ENCODE measurements at regions not wholly inside any gene's neighbourhood (a gene's known extent, or its start where the extent isn't known, plus 50 kb on each side); places are given as distances from the start of the nearest gene placed in this dataset.

DNA sequence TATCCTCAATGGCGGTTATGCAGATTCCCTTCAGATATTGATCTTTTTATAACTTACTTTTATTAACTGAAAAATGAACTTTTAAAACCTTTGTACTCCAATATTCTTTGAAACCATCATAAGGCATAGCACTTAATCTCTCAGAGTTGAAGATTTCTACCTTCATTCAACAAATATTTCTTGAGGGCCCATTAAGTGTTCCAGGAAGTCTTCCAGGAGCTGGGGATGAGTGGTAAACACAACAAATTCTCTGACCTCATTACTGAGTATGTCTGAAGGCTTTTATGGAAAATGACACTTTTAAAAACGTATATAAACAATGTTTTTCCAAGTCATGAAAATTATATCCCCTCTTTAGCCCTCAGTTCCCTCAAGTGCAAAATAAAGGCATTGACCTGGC, 575.3 kb upstream of the IL12A start:
- WGBS (ENCODE audit: insufficient coverage) = 100% methylated on average over 1 of the region's 2 CpGs
- Histone ChIP-seq H3K4me1 (ENCODE audit: control insufficient read depth, insufficient read depth, low read length) (no peaks in the 10 kb centered on the region), H3K9me3 (ENCODE audit: control insufficient read depth, insufficient read depth, low read length) (peaks cover 3% of the 10 kb centered on the region), H3K36me3 (ENCODE audit: control insufficient read depth, insufficient read depth, low read length) (no peaks in the 10 kb centered on the region), H3K27me3 (ENCODE audit: control insufficient read depth, insufficient read depth, low read length) (no peaks in the 10 kb centered on the region), H3K4me3 (ENCODE audit: low read length) (no peak overlapping the region), H3K27ac (ENCODE audit: low read length) (no peak overlapping the region)
- Mint-ChIP-seq H3K27ac (no peak overlapping the region), H3K9me3 (peaks cover 11 to 18% of the 10 kb centered on the region in 2 donors), H3K4me3 (no peak overlapping the region), H3K36me3 (no peaks in the 10 kb centered on the region), H3K27me3 (ENCODE audit: low read depth in 2 of 2) (no peaks in the 10 kb centered on the region), H3K4me1 (no peaks in the 10 kb centered on the region)
- no peak for TF ChIP-seq CTCF (IDR thresholded peaks at IDR 0.05)
- no peak for DNase-seq
- intact Hi-C loops (cut with micrococcal nuclease) = no loop called here
- no peak for ATAC-seq

DNA sequence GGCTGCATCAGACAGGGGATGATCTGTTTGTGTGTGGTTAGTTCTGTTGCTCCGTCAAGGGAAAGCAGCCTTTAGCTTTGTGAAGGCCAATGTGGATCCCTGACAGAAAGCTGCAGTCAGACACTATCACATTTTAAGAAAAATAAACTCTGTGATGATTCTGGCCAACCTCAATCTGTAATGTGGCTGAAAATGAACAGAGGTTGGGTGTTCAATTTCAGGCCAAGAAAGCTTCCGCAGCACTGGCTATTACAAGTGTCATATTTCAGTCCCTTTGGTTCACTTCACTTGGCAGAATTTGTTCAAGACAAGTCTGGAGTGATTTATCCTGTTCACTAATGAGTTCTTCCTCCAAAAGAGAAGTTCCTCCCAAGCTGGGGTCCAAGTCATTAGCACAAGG, 571.8 kb upstream of the IL12A start:
- no peak overlapping the region for H3K4me3 Mint-ChIP-seq
- ATAC-seq (no peak), DNase-seq (no peak)
- Histone ChIP-seq H3K36me3 (ENCODE audit: control insufficient read depth, insufficient read depth, low read length) (no peaks in the 10 kb centered on the region), H3K27ac (ENCODE audit: low read length) (no peak overlapping the region), H3K9me3 (ENCODE audit: control insufficient read depth, insufficient read depth, low read length) (peaks cover 3% of the 10 kb centered on the region), H3K4me1 (ENCODE audit: control insufficient read depth, insufficient read depth, low read length) (no peaks in the 10 kb centered on the region), H3K27me3 (ENCODE audit: control insufficient read depth, insufficient read depth, low read length) (no peaks in the 10 kb centered on the region), H3K4me3 (ENCODE audit: low read length) (no peak overlapping the region)
- no peak for TF ChIP-seq CTCF (IDR thresholded peaks at IDR 0.05)
- peaks cover 3 to 11% of the 10 kb centered on the region in 2 donors for H3K9me3 Mint-ChIP-seq
- WGBS (ENCODE audit: insufficient coverage) = 84% methylated on average over 1 of the region's 2 CpGs
- H3K36me3 Mint-ChIP-seq = no peaks in the 10 kb centered on the region
- no peak overlapping the region for H3K27ac Mint-ChIP-seq
- no peaks in the 10 kb centered on the region for H3K4me1 Mint-ChIP-seq
- H3K27me3 Mint-ChIP-seq (ENCODE audit: low read depth in 2 of 2) = no peaks in the 10 kb centered on the region
- intact Hi-C loops (cut with micrococcal nuclease) = no loop called here

DNA sequence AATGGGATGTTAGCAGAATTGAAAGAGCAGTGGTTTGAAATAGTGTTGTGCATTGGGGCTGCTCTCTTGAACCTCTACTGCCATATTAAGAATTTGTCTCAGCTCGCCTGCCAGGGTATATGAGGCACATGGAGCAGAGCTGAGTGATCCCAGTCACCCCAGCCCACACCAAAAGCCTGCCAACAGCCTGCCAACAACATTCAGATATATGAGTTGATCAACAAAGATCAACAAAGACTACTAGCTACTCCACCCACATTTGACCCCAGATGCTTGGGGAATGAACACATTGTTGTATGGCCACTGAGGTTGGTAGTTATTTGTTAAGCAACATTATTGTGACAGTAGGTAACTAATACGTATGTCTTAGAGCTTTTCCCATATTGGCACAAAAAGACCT, 570.9 kb upstream of the IL12A start:
- H3K27ac Mint-ChIP-seq = no peak overlapping the region
- ATAC-seq (no peak), DNase-seq (no peak)
- WGBS (ENCODE audit: insufficient coverage) = 69% methylated on average over 2 of the region's 2 CpGs
- Histone ChIP-seq H3K36me3 (ENCODE audit: control insufficient read depth, insufficient read depth, low read length) (no peaks in the 10 kb centered on the region), H3K27ac (ENCODE audit: low read length) (no peak overlapping the region), H3K4me1 (ENCODE audit: control insufficient read depth, insufficient read depth, low read length) (no peaks in the 10 kb centered on the region), H3K27me3 (ENCODE audit: control insufficient read depth, insufficient read depth, low read length) (no peaks in the 10 kb centered on the region), H3K4me3 (ENCODE audit: low read length) (no peak overlapping the region), H3K9me3 (ENCODE audit: control insufficient read depth, insufficient read depth, low read length) (peaks cover 3% of the 10 kb centered on the region)
- no peak overlapping the region for H3K4me3 Mint-ChIP-seq
- no peaks in the 10 kb centered on the region for H3K27me3 Mint-ChIP-seq (ENCODE audit: low read depth in 2 of 2)
- H3K4me1 Mint-ChIP-seq = no peaks in the 10 kb centered on the region
- H3K9me3 Mint-ChIP-seq = peaks cover 7 to 14% of the 10 kb centered on the region in 2 donors
- TF ChIP-seq CTCF (IDR thresholded peaks at IDR 0.05) = no peak
- no peaks in the 10 kb centered on the region for H3K36me3 Mint-ChIP-seq
- intact Hi-C loops (cut with micrococcal nuclease) = no loop called here

All from natural killer cell (primary cell).